T-helper 2 cell (primary cell): ENCODE measurements at regions not wholly inside any gene's neighbourhood (a gene's known extent, or its start where the extent isn't known, plus 50 kb on each side); places are given as distances from the start of the nearest gene placed in this dataset.

Experiments
- DNase-seq, 5 experiments: peaks; one replicate each; pipeline versions ENCODE4 v3.0.0 to v3.0.0-alpha.2; 2012 to 2022

- DNase-seq: no peak
These were observed 486.1 kb upstream of the BTBD3 start for GRCh38 chr20:11431621-11432020.

GRCh38 chr20:11432407-11432806 lies 485.3 kb upstream of the BTBD3 start:
- no peak for DNase-seq

- DNase-seq: no peak
These were observed 481.4 kb upstream of the BTBD3 start for GRCh38 chr20:11436113-11436905.

GRCh38 chr20:11437090-11437489 lies 480.6 kb upstream of the BTBD3 start:
- DNase-seq: no peak

GRCh38 chr20:11437611-11438380 lies 479.9 kb upstream of the BTBD3 start:
- no peak for DNase-seq

GRCh38 chr20:11438412-11438811 lies 479.3 kb upstream of the BTBD3 start:
- no peak for DNase-seq

- no peak for DNase-seq
These were observed 474.1 kb upstream of the BTBD3 start for GRCh38 chr20:11443382-11444119.

GRCh38 chr20:11445161-11445560 lies 472.5 kb upstream of the BTBD3 start:
- no peak for DNase-seq

- no peak for DNase-seq
These were observed 471.8 kb upstream of the BTBD3 start for GRCh38 chr20:11445891-11446290.

GRCh38 chr20:11447371-11448100 lies 470.2 kb upstream of the BTBD3 start:
- DNase-seq: no peak

GRCh38 chr20:11448554-11448953 lies 469.1 kb upstream of the BTBD3 start:
- no peak for DNase-seq

GRCh38 chr20:11451793-11452291 lies 465.9 kb upstream of the BTBD3 start:
- no peak for DNase-seq

- DNase-seq: no peak
These were observed 465.4 kb upstream of the BTBD3 start for GRCh38 chr20:11452326-11452725.

GRCh38 chr20:11453430-11453829 lies 464.3 kb upstream of the BTBD3 start:
- DNase-seq: no peak

GRCh38 chr20:11454966-11455799 lies 462.5 kb upstream of the BTBD3 start:
- no peak for DNase-seq

GRCh38 chr20:11457488-11457887 lies 460.2 kb upstream of the BTBD3 start:
- no peak for DNase-seq

- no peak for DNase-seq
These were observed 458.4 kb upstream of the BTBD3 start for GRCh38 chr20:11459090-11459890.

- DNase-seq: no peak
These were observed 450.3 kb upstream of the BTBD3 start for GRCh38 chr20:11467436-11467835.

GRCh38 chr20:11468880-11469279 lies 448.8 kb upstream of the BTBD3 start:
- DNase-seq: no peak

GRCh38 chr20:11469795-11470435 lies 447.8 kb upstream of the BTBD3 start:
- no peak for DNase-seq
